Fibroblast of skin of right quadriceps (primary cell): ENCODE measurements at regions not wholly inside any gene's neighbourhood (a gene's known extent, or its start where the extent isn't known, plus 50 kb on each side); places are given as distances from the start of the nearest gene placed in this dataset.
"Not testable (repeated sequence)": the region's sequence is repeated elsewhere in the genome, so short reads cannot be mapped to it uniquely, and the experiment has no call there.

Experiments used
- DNase-seq: peaks from one replicate; pipeline ENCODE4 v3.0.0-alpha.2; 2013

- DNase-seq: no peak
These were observed 94.6 kb downstream of the APOB start for GRCh38 chr2:20949256-20949655.

- no peak for DNase-seq
These were observed 97.4 kb downstream of the APOB start for GRCh38 chr2:20946468-20946867.

GRCh38 chr2:20943721-20944120 is 100.2 kb downstream of the APOB start:
- DNase-seq: not testable (repeated sequence)

GRCh38 chr2:20942646-20943125 is 101.2 kb downstream of the APOB start:
- no peak for DNase-seq

- DNase-seq: no peak
These were observed 103.0 kb downstream of the APOB start for GRCh38 chr2:20940856-20941255.

GRCh38 chr2:20939931-20940795 is 103.7 kb downstream of the APOB start:
- DNase-seq: no peak

- no peak for DNase-seq
These were observed 106.5 kb downstream of the APOB start for GRCh38 chr2:20937353-20937752.

GRCh38 chr2:20935168-20935775 is 108.6 kb downstream of the APOB start:
- DNase-seq: no peak

- no peak for DNase-seq
These were observed 109.6 kb downstream of the APOB start for GRCh38 chr2:20934236-20934635.

- no peak for DNase-seq
These were observed 110.2 kb downstream of the APOB start for GRCh38 chr2:20933714-20934113.

- DNase-seq: no peak
These were observed 108.4 kb upstream of the LDAH start for GRCh38 chr2:20931346-20931745.

- peak; percentile 66 for DNase-seq
These were observed 108.0 kb upstream of the LDAH start for GRCh38 chr2:20930928-20931327.

GRCh38 chr2:20929721-20930120 is 106.8 kb upstream of the LDAH start:
- no peak for DNase-seq

GRCh38 chr2:20928617-20929016 is 105.7 kb upstream of the LDAH start:
- DNase-seq: no peak

- DNase-seq: no peak
These were observed 102.5 kb upstream of the LDAH start for GRCh38 chr2:20925265-20925889.

- DNase-seq: no peak
These were observed 96.4 kb upstream of the LDAH start for GRCh38 chr2:20919297-20919800.

GRCh38 chr2:20917719-20918572 is 95.0 kb upstream of the LDAH start:
- DNase-seq: no peak

GRCh38 chr2:20917287-20917660 is 94.4 kb upstream of the LDAH start:
- no peak for DNase-seq

GRCh38 chr2:20916604-20917286 is 93.8 kb upstream of the LDAH start:
- no peak for DNase-seq

GRCh38 chr2:20915271-20915670 is 92.4 kb upstream of the LDAH start:
- no peak for DNase-seq

GRCh38 chr2:20914771-20915170 is 91.9 kb upstream of the LDAH start:
- DNase-seq: no peak

GRCh38 chr2:20914087-20914486 is 91.2 kb upstream of the LDAH start:
- no peak for DNase-seq
